GM12891 (cell line): ENCODE measurements at regions not wholly inside any gene's neighbourhood (a gene's known extent, or its start where the extent isn't known, plus 50 kb on each side); places are given as distances from the start of the nearest gene placed in this dataset.

Experiments
- POLR2AphosphoS5 ChIP-seq: IDR thresholded peaks from 2 replicates; pipeline ENCODE4 v1.6.1; 2011; ENCODE audit warnings: low read depth, low read length, control low read depth
- SPI1 ChIP-seq: IDR thresholded peaks from 2 replicates; pipeline ENCODE4 v1.6.1; 2011; ENCODE audit warnings: low read depth, low read length, control low read depth

GRCh38 chr6:156434795-156435190 lies 342.4 kb upstream of the ARID1B start:
- TF ChIP-seq SPI1 (no peak), POLR2AphosphoS5 (no peak)
